Activated T-helper 2 cell treated with anti-CD3 and anti-CD28 coated beads, Interferon-gamma antibody, Interleukin-2, Interleukin-4, amounts not matched to agents 10 μg/mL and 5 μg/mL and 100 μg/mL, durations not matched to agents 14 hours and 24 hours and 36 hours (primary cell): ENCODE measurements at regions not wholly inside any gene's neighbourhood (a gene's known extent, or its start where the extent isn't known, plus 50 kb on each side); places are given as distances from the start of the nearest gene placed in this dataset.

Source experiments
- DNase-seq: peaks from one replicate; pipeline ENCODE4 v3.0.0; 2021; ENCODE audit warnings: low spot score
- H3K27ac Mint-ChIP-seq: one replicate; pipeline ENCODE4 v1.8.0; 2021; ENCODE audit warnings: mixed read lengths
- H3K27me3 Mint-ChIP-seq: one replicate; pipeline ENCODE4 v1.8.0; 2021; ENCODE audit warnings: low read depth, mixed read lengths
- H3K36me3 Mint-ChIP-seq: one replicate; pipeline ENCODE4 v1.8.0; 2021; ENCODE audit warnings: low read depth, mixed read lengths
- H3K4me1 Mint-ChIP-seq: one replicate; pipeline ENCODE4 v1.8.0; 2021; ENCODE audit warnings: low read depth, mixed read lengths
- H3K4me3 Mint-ChIP-seq: one replicate; pipeline ENCODE4 v1.8.0; 2021; ENCODE audit warnings: low read depth, mild to moderate bottlenecking, moderate library complexity, mixed read lengths
- H3K9me3 Mint-ChIP-seq: one replicate; pipeline ENCODE4 v1.8.0; 2021; ENCODE audit warnings: mixed read lengths
- intact Hi-C: fragments of 100-400 bp; cut with micrococcal nuclease; formaldehyde crosslinking; loops from one replicate; pipeline ENCODE4 v1.15.1; 2023

DNA sequence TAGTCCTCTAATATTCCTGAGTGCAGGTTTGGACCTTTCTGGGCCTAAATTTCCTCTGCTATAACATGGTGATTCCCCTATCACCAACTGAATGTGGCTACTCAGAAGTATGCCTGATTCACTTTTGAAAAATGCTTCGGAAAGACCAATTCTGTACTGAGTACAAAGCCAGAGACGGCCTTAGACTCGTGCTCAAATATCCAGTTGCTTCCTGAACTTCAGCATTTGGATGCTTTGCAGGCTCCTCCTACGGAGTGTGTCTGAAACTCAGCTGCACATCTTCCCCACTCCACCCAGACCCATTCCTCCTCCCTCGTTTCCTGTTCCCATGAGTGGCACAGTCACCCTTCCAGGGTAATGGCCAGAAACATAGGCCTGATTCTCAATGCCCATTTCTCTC is 98.4 kb upstream of the GADD45A start:
- H3K4me1 Mint-ChIP-seq: no peaks in the 10 kb centered on the region
- no peak overlapping the region for H3K4me3 Mint-ChIP-seq
- intact Hi-C loops: no loop called here

DNA sequence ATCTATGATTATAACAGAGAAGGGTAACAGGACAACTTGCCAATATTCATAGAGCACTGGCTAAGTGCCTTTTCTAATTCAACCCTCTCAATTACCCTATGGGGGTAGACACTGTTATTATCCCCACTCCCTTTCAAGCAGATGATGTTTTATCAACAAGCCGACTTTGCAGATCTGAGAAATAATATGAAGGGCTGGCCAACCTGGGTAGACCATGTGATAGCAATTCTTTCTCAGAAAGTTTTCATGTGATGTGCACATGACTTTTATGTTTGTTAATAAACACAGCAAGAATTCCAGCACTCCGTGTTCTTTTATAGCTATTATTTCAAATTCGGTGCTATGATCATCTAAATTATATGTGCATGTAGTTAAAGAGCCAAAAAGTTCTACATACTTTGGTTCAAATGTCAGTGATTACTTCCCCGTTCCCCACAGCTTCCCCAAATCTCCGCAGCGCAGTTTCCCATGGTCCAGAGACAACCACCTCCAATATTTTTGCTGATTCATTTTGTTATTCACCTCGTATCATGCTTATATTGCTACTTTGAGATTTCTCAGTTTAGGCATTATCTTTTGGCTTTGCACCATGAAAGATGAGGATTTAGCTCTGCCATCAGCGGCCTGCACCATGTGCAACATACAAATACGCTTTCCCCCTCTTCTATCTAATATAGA is 96.7 kb upstream of the GADD45A start:
- Mint-ChIP-seq H3K27me3 (peaks cover 7% of the 10 kb centered on the region), H3K4me3 (no peak overlapping the region), H3K36me3 (no peaks in the 10 kb centered on the region), H3K27ac (no peak overlapping the region), H3K9me3 (no peaks in the 10 kb centered on the region), H3K4me1 (no peaks in the 10 kb centered on the region)
- intact Hi-C loops: no loop called here
- DNase-seq: no peak

More for the DNA sequence above, 98.4 kb upstream of the GADD45A start:
- Mint-ChIP-seq H3K27ac (no peak overlapping the region), H3K9me3 (no peaks in the 10 kb centered on the region), H3K27me3 (peaks cover 7% of the 10 kb centered on the region), H3K36me3 (no peaks in the 10 kb centered on the region)
- no peak for DNase-seq

DNA sequence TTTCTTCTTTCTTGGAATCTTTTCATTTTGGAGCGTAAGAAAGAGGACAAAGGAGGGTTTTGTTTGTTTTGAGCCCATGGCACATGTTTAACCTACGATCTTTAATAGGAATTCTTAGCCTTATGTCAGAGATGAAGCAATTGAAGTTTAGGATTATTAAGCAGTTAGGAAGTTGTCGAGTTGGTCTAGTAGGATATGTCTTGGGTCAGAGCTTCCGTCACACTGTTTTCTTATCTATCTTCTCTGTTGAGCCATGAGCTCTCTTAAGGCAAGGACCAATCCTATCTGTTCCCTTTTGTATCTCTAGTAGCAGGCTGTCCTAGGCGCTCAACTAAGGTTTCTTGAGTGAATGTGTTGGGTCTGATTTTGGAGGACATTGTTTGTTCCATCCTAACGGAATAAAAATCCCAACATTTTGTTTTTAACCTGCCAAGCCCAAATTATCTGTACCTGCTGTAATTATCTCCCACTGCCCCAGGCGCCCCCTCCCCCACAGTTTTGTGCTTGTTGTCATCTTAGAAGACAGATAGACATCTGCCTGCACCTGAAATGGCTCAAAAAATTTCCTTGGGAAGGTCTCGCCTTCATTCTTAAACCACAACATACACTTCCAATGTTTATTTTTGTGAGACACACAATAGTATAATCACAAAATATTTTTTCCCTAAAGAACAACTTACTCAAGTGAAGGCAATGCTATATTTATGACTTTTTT is 95.3 kb upstream of the GADD45A start:
- intact Hi-C loops: no loop called here
- H3K27me3 Mint-ChIP-seq: peaks cover 7% of the 10 kb centered on the region
- H3K9me3 Mint-ChIP-seq: no peaks in the 10 kb centered on the region
- no peaks in the 10 kb centered on the region for H3K36me3 Mint-ChIP-seq
- no peak overlapping the region for H3K27ac Mint-ChIP-seq
- no peak for DNase-seq
- H3K4me1 Mint-ChIP-seq: no peaks in the 10 kb centered on the region
- H3K4me3 Mint-ChIP-seq: no peak overlapping the region

DNA sequence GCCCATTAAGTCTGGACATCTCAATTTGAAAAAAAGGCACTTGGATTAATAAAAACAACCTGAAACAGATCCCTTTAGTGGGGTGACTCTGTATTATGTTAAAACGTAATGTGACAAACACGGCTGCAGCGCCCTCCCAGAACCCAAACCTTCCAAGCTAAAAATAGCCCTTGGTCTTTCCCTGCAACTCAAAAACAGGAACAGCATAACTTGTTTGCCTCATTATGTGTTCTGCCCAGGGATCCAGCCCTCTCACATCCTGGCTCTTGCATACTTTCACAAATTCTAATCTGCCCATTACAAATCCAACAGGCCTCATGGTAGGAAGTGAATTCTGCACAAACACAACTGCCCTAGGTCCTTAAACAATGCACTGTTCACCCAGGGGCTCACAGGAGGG is 94.7 kb upstream of the GADD45A start:
- no peak for DNase-seq
- intact Hi-C loops: no loop called here
- no peaks in the 10 kb centered on the region for H3K4me1 Mint-ChIP-seq
- H3K36me3 Mint-ChIP-seq: no peaks in the 10 kb centered on the region
- H3K9me3 Mint-ChIP-seq: no peaks in the 10 kb centered on the region
- H3K27me3 Mint-ChIP-seq: peaks cover 7% of the 10 kb centered on the region
- H3K4me3 Mint-ChIP-seq: no peak overlapping the region
- no peak overlapping the region for H3K27ac Mint-ChIP-seq

DNA sequence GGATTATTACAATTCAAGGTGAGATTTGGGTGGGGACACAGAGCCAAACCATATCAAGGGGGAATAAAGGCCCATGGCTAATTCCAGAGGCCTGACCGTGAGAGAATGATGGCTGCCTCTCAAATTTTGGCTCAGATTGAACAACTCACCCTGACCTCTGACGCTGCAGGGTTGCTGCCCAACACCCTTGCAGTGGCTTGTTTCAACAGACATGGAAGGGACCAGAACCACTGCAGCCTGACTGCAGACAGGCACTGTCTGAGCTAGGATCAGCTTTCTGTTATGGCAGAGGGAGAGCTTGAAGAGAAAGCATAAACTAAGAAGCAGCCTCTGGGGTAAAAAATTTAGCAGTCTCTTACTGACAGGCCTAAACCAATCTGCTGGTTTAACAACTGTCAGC is 90.2 kb upstream of the GADD45A start:
- H3K4me1 Mint-ChIP-seq: no peaks in the 10 kb centered on the region

DNA sequence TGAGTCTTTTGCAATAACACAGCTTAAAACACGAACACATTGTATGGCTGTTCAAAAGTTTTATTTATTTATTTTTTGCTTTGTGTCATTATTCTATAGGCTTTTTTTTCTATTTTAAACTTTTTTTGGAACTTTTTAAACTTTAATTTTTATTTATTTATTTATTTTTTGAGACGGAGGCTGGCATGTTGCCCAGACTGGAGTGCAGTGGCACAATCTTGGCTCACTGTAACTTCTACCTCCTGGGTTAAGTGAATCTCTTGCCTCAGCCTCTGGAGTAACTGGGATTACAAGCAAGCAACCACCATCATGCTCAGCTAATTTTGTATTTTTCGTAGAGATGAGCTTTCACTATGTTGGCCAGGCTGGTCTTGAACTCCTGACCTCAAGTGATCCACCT is 88.3 kb upstream of the GADD45A start:
- H3K36me3 Mint-ChIP-seq: no peaks in the 10 kb centered on the region
- no peaks in the 10 kb centered on the region for H3K27me3 Mint-ChIP-seq
- DNase-seq: no peak
- intact Hi-C loops: no loop called here
- no peak overlapping the region for H3K4me3 Mint-ChIP-seq
- H3K9me3 Mint-ChIP-seq: no peaks in the 10 kb centered on the region
- H3K27ac Mint-ChIP-seq: no peak overlapping the region
- no peaks in the 10 kb centered on the region for H3K4me1 Mint-ChIP-seq

More for the DNA sequence above, 90.2 kb upstream of the GADD45A start:
- H3K27ac Mint-ChIP-seq: no peak overlapping the region
- intact Hi-C loops: no loop called here
- H3K4me3 Mint-ChIP-seq: no peak overlapping the region
- no peaks in the 10 kb centered on the region for H3K36me3 Mint-ChIP-seq
- H3K27me3 Mint-ChIP-seq: no peaks in the 10 kb centered on the region
- DNase-seq: no peak
- H3K9me3 Mint-ChIP-seq: no peaks in the 10 kb centered on the region

DNA sequence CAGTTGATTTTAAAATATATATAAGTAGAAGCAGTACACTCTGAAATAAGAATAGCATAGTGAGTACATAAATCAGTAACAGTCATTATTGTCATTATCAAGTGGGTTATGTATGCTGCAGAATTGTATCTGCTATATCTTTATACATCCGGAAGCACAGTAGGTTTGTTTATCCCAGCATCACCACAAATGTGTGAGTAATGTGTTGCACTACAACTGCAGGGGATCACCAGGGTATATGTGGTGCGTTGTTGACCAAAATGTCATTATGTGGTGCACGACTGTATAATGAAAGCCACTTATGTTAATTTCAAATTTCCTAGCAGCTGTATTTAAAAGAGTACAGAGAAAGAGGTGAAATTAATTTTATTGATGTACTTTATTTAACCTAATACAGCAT is 87.7 kb upstream of the GADD45A start:
- H3K4me3 Mint-ChIP-seq: no peak overlapping the region
- intact Hi-C loops: no loop called here

DNA sequence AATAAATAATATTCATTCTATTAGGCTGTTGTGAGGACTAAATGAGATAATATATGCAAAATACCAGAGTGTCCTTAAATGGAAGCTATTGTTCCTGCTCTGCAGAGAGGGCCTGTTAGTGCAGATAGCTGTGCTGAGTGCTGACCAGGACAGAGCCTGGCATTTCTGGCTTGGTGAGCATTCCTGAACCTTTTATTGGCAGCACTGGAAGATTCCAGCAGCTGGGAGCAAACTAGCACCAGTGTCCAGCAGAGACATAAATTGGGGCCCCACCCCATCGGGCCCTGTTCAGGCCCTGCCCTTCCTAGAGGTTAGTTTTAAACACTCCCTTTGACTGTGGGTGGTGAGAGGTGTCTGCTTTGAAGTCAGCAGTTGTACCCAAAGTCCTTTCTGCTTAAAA is 85.9 kb upstream of the GADD45A start:
- peaks cover 11% of the 10 kb centered on the region for H3K27me3 Mint-ChIP-seq
- H3K27ac Mint-ChIP-seq: no peak overlapping the region
- no peak overlapping the region for H3K4me3 Mint-ChIP-seq
- no peaks in the 10 kb centered on the region for H3K36me3 Mint-ChIP-seq
- intact Hi-C loops: no loop called here
- DNase-seq: no peak
- H3K4me1 Mint-ChIP-seq: no peaks in the 10 kb centered on the region
- no peaks in the 10 kb centered on the region for H3K9me3 Mint-ChIP-seq

More for the DNA sequence above, 87.7 kb upstream of the GADD45A start:
- no peak overlapping the region for H3K27ac Mint-ChIP-seq
- no peaks in the 10 kb centered on the region for H3K36me3 Mint-ChIP-seq
- DNase-seq: no peak
- H3K4me1 Mint-ChIP-seq: no peaks in the 10 kb centered on the region
- no peaks in the 10 kb centered on the region for H3K9me3 Mint-ChIP-seq
- peaks cover 4% of the 10 kb centered on the region for H3K27me3 Mint-ChIP-seq

DNA sequence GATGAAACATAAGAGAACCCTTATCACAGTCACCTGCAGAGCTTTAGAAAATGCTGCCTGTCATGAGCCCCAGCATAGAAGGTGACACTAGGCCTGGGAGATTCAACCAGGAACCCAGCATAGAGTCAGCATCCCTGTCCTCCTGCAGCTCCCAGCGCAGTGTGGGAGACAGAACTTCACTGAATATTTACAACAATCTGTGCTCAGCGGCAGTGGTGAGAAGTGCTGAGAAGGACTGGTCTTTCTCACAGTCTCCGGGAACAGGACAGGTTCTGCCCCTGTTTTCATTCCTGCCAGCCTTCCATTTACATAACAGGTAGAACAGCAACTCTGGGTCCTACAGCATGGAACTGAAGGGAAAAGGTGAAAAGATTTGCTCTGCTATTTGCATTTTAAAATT is 83.5 kb upstream of the GADD45A start:
- intact Hi-C loops: no loop called here
- Mint-ChIP-seq H3K36me3 (no peaks in the 10 kb centered on the region), H3K27ac (no peak overlapping the region), H3K4me3 (no peak overlapping the region), H3K27me3 (peaks cover 11% of the 10 kb centered on the region), H3K4me1 (no peaks in the 10 kb centered on the region), H3K9me3 (no peaks in the 10 kb centered on the region)
- no peak for DNase-seq

DNA sequence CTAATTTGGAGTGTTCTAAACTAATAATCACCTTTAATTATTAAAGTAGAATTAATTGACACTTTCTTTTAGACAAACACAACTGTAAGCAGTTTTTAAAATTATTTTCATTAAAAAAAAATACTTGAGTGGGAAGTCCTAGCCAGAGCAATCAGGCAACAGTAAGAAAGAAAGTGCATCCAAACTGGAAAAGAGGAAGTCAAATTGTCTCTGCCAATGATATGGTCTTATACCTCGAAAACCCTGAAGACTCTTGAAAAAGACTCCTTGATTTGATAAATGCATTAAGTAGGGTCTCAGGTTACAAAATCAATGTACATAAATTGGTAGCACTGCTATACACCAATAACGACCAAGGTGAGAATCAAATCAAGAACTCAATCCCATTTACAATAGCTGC is 83.0 kb upstream of the GADD45A start:
- DNase-seq: no peak
- H3K4me3 Mint-ChIP-seq: no peak overlapping the region

DNA sequence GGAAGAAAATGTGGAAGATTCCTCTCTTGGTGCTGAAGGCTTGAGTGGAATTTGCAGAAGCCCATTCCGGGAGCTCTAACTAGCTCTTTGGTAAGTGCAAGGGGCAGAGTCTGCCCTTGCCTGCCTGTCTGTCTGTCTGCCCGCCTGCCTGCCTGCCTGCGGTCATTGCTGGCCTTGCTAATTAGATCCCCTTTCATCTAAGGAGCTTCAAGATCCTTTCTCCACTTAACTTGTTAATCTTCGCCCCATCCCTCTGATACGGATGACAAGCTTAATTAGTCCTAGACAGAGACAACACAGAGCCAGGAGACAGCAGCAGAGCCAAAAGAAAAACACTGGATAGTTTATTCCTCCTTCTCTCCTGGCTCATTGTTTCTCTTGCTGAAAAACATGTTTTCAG is 80.2 kb upstream of the GADD45A start:
- H3K4me3 Mint-ChIP-seq: no peak overlapping the region
- intact Hi-C loops: no loop called here
- peaks cover 11% of the 10 kb centered on the region for H3K27me3 Mint-ChIP-seq
- DNase-seq: no peak
- H3K27ac Mint-ChIP-seq: no peak overlapping the region
- no peaks in the 10 kb centered on the region for H3K36me3 Mint-ChIP-seq
- no peaks in the 10 kb centered on the region for H3K9me3 Mint-ChIP-seq
- no peaks in the 10 kb centered on the region for H3K4me1 Mint-ChIP-seq

More for the DNA sequence above, 83.0 kb upstream of the GADD45A start:
- peaks cover 11% of the 10 kb centered on the region for H3K27me3 Mint-ChIP-seq
- H3K27ac Mint-ChIP-seq: no peak overlapping the region
- no peaks in the 10 kb centered on the region for H3K9me3 Mint-ChIP-seq
- intact Hi-C loops: no loop called here
- no peaks in the 10 kb centered on the region for H3K4me1 Mint-ChIP-seq
- H3K36me3 Mint-ChIP-seq: no peaks in the 10 kb centered on the region

DNA sequence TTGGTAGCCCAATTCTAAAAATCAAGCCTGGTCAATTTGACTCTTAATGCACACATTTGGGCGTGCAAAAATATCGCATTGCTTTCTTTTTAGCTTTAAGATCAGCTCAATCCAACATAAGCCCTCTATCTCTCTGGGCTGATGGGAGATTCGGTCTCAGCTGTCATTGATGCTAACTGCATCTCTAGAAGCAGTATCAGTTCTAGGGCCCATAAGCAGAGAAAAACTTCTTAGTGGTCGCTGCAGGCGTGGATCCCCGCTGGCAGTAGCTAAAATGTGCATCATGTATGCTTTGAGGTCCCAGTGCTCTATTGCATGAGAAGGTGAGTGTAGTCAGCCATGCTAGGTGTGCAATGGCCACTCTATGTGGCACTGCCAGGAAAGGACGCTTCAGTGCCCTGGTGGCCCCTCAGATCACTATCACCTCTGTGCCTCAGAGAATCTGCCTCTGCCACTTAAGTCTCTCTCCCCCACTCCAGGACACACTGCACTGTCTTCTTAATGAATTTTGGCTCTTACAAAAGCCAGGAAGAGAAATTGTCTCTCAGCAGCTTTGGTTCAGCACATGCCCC is 79.7 kb upstream of the GADD45A start:
- H3K4me3 Mint-ChIP-seq: no peak overlapping the region
- no peak for DNase-seq
- H3K9me3 Mint-ChIP-seq: no peaks in the 10 kb centered on the region
- intact Hi-C loops: no loop called here
- no peaks in the 10 kb centered on the region for H3K36me3 Mint-ChIP-seq
- no peaks in the 10 kb centered on the region for H3K4me1 Mint-ChIP-seq
- H3K27me3 Mint-ChIP-seq: peaks cover 11% of the 10 kb centered on the region
- no peak overlapping the region for H3K27ac Mint-ChIP-seq

DNA sequence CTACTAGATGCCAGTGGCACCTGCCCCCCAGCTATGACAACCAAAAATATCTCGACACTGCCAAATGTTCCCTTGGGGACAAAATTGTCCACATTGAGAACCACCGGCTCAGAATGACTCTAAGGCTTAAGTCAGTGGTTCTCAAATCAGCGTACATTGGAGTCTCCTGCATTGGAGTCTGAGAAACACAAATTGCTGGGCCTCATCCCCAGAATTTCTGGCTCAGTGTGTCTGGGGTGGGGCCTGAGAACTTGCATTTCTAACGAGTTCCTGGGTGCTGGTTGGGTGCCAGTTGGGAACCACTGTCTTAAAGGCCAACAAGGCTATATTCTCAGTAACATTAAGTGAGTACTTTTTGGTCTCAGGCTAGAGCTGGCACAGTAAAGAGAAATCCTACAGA is 77.7 kb upstream of the GADD45A start:
- Mint-ChIP-seq H3K4me1 (no peaks in the 10 kb centered on the region), H3K27ac (no peak overlapping the region), H3K9me3 (no peaks in the 10 kb centered on the region), H3K36me3 (no peaks in the 10 kb centered on the region), H3K27me3 (peaks cover 8% of the 10 kb centered on the region), H3K4me3 (no peak overlapping the region)
- no peak for DNase-seq
- intact Hi-C loops: no loop called here
